ENCODE measurements at regions not wholly inside any gene's neighbourhood (a gene's known extent, or its start where the extent isn't known, plus 50 kb on each side); places are given as distances from the start of the nearest gene placed in this dataset.

- TF ChIP-seq CTCF (IDR thresholded peaks at IDR 0.05; ENCODE audit: control extremely low read depth in 1 of 3, insufficient read depth in 1 of 3, low read depth in 1 of 3, low read length in 3 of 3), result no peak
- no peak for TF ChIP-seq SIN3A (conservative IDR thresholded peaks at IDR 0.05 in 1 of 2, IDR thresholded peaks at IDR 0.05 in 1 of 2; ENCODE audit: low read depth in 1 of 2, low read length in 2 of 2)
- TF ChIP-seq CREB1 (IDR thresholded peaks at IDR 0.05), result no peak
- no peak for TF ChIP-seq TEAD4 (IDR thresholded peaks at IDR 0.05; ENCODE audit: low read depth, low read length)
Observed at GRCh38 chr9:126116351-126117157, 210.1 kb upstream of the MVB12B start.
